SU-DHL-6 (cell line): ENCODE measurements at regions not wholly inside any gene's neighbourhood (a gene's known extent, or its start where the extent isn't known, plus 50 kb on each side); places are given as distances from the start of the nearest gene placed in this dataset.

Experiments
- H2AFZ ChIP-seq: fragments of 200-600 bp; sonication (generic); 2 replicates; pipeline ENCODE4 v1.6.1; 2014; ENCODE audit warnings: low read depth, mild to moderate bottlenecking, moderate library complexity, mixed read lengths, antibody characterized with exemption, low read length; ENCODE audit not compliant: severe bottlenecking
- H3F3A ChIP-seq: fragments of 200-600 bp; shearing (Covaris generic); 2 replicates; pipeline ENCODE4 v1.6.0; 2016; ENCODE audit warnings: antibody characterized with exemption, mild to moderate bottlenecking; ENCODE audit not compliant: insufficient read depth
- H3K27ac ChIP-seq: fragments of 200-600 bp; sonication (generic); 2 replicates; pipeline ENCODE4 v1.5.1; 2016; ENCODE audit warnings: low read depth, mild to moderate bottlenecking, low read length, moderate library complexity, mixed read lengths
- H3K27me3 ChIP-seq: fragments of 200-600 bp; sonication (generic), shearing (Covaris generic); 2 replicates; pipeline ENCODE4 v1.6.0; 2014; ENCODE audit warnings: mild to moderate bottlenecking, low read length
- H3K36me3 ChIP-seq: fragments of 200-600 bp; sonication (generic); 2 replicates; pipeline ENCODE4 v1.6.1; 2014; ENCODE audit warnings: mild to moderate bottlenecking, low read length, mixed read lengths
- H3K4me2 ChIP-seq: fragments of 300-600, 200-600 bp; shearing (Covaris generic), sonication (generic); 2 replicates; pipeline ENCODE4 v1.6.0; 2014; ENCODE audit warnings: low read length, low read depth, mild to moderate bottlenecking; ENCODE audit not compliant: poor library complexity, severe bottlenecking
- H3K4me3 ChIP-seq: fragments of 200-600 bp; sonication (generic); 2 replicates; pipeline ENCODE4 v1.5.1; 2014; ENCODE audit warnings: antibody characterized with exemption, low read length, mild to moderate bottlenecking, mixed read lengths; ENCODE audit not compliant: insufficient read depth, poor library complexity, severe bottlenecking
- H3K79me2 ChIP-seq: fragments of 200-600 bp; sonication (generic); 2 replicates; pipeline ENCODE4 v1.6.1; 2014; ENCODE audit warnings: mild to moderate bottlenecking, low read length, moderate library complexity; ENCODE audit not compliant: insufficient read depth
- H3K9ac ChIP-seq: fragments of 200-600 bp; sonication (generic); 2 replicates; pipeline ENCODE4 v1.7.0; 2014; ENCODE audit warnings: mild to moderate bottlenecking, low read length
- H3K9me2 ChIP-seq: fragments of 200-600 bp; sonication (generic); replicated peaks from 2 replicates; pipeline ENCODE4 v1.6.1; 2014; ENCODE audit warnings: low read length; ENCODE audit not compliant: insufficient read depth
- H3K9me3 ChIP-seq: fragments of 200-600 bp; sonication (generic); 2 replicates; pipeline ENCODE4 v1.6.1; 2014; ENCODE audit warnings: low read length, mixed read lengths; ENCODE audit not compliant: insufficient read depth
- H4K20me1 ChIP-seq: fragments of 200-600 bp; sonication (generic); 2 replicates; pipeline ENCODE4 v1.6.1; 2014; ENCODE audit warnings: low read depth, mild to moderate bottlenecking, antibody characterized with exemption, low read length, moderate library complexity, mixed read lengths
- CTCF ChIP-seq: fragments of 200-600 bp; sonication (generic); IDR thresholded peaks from one replicate; pipeline ENCODE4 v1.5.1; 2017; ENCODE audit warnings: antibody characterized with exemption, mild to moderate bottlenecking, low read length, moderate library complexity; ENCODE audit not compliant: insufficient read depth, poor library complexity, severe bottlenecking
- EZH2phosphoT487 ChIP-seq: fragments of 200-600 bp; sonication (generic), shearing (Covaris generic); conservative IDR thresholded peaks from 2 replicates; pipeline ENCODE4 v1.6.1; 2018; ENCODE audit warnings: mild to moderate bottlenecking, antibody characterized with exemption, low read length, moderate library complexity, mixed read lengths

DNA sequence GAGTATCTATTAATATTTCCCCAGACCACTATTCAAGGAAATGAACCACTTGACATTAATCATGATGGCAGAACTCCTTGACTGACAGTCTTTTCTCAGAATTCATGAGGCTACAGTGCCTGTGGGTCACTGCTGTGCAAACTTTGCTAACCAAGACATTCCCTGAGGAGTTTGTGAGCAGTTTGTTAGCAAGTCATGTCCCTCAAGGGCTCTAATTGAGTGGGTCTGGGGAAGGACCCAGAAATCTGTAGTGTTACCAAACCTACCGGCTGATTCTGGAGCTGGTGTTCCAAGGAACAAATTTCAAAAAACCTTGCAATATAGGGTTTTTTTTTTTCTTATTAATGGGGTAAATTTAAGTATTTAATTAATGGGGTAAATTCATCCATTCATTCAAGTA, 103.2 kb upstream of the VANGL1 start:
- no peaks in the 10 kb centered on the region for H3K36me3 ChIP-seq
- H3K79me2 ChIP-seq, result no peaks in the 10 kb centered on the region
- no peaks in the 10 kb centered on the region for H3F3A ChIP-seq
- no peak for TF ChIP-seq CTCF
- TF ChIP-seq EZH2phosphoT487, result no peak
- H3K27ac ChIP-seq, result no peak overlapping the region
- no peak overlapping the region for H3K4me3 ChIP-seq
- no peak overlapping the region for H3K4me2 ChIP-seq
- H3K27me3 ChIP-seq, result no peaks in the 10 kb centered on the region
- no peaks in the 10 kb centered on the region for H4K20me1 ChIP-seq
- H3K9ac ChIP-seq, result no peak overlapping the region
- no peaks in the 10 kb centered on the region for H3K9me3 ChIP-seq
- no peaks in the 10 kb centered on the region for H3K9me2 ChIP-seq
- H2AFZ ChIP-seq, result no peak overlapping the region

DNA sequence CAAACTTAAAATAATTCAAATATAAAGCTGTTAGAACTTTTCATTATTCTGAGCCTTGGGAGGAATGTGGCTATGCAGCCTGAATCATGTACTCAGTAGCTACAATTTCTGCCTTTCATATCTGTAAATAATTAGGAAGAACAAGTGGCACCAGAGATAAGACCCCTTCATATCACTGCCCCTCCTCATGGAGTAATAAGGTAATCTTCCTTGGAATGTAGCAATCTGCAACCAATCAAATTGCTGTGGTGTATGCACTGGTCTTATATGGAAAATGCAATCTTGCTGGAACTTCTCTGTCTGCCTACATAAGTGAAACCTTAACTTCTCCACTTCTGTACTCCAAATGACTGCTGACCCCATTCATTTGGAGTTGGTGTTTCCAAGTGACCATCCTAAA, 104.4 kb upstream of the VANGL1 start:
- TF ChIP-seq EZH2phosphoT487 (no peak), CTCF (no peak)
- Histone ChIP-seq H2AFZ (no peak overlapping the region), H3K36me3 (no peaks in the 10 kb centered on the region), H3K4me3 (no peak overlapping the region), H3K9me2 (no peaks in the 10 kb centered on the region), H3K27ac (no peak overlapping the region), H3F3A (no peaks in the 10 kb centered on the region), H3K4me2 (no peak overlapping the region), H3K27me3 (no peaks in the 10 kb centered on the region), H3K9ac (no peak overlapping the region), H3K79me2 (no peaks in the 10 kb centered on the region), H4K20me1 (no peaks in the 10 kb centered on the region), H3K9me3 (no peaks in the 10 kb centered on the region)

- TF ChIP-seq EZH2phosphoT487, result no peak
- no peak for TF ChIP-seq CTCF
- Histone ChIP-seq H3K79me2 (no peaks in the 10 kb centered on the region), H4K20me1 (no peaks in the 10 kb centered on the region), H3K9ac (no peak overlapping the region), H3K9me3 (no peaks in the 10 kb centered on the region), H2AFZ (no peak overlapping the region), H3K4me2 (no peak overlapping the region), H3K27ac (no peak overlapping the region), H3K36me3 (no peaks in the 10 kb centered on the region), H3K9me2 (no peaks in the 10 kb centered on the region), H3K27me3 (no peaks in the 10 kb centered on the region), H3F3A (no peaks in the 10 kb centered on the region), H3K4me3 (no peak overlapping the region)
Observed at GRCh38 chr1:115536279-115536816, 105.4 kb upstream of the VANGL1 start.
